HEK293 (cell line): ENCODE measurements at regions not wholly inside any gene's neighbourhood (a gene's known extent, or its start where the extent isn't known, plus 50 kb on each side); places are given as distances from the start of the nearest gene placed in this dataset.

Experiments
- CTCF ChIA-PET: fragments of 350-600 bp; formaldehyde crosslinking; extraction: SDS; loops from one replicate; lab custom pipeline; 2021; ENCODE audit warnings: antibody characterized with exemption; lab: Yijun Ruan, JAX
- POLR2A ChIA-PET: fragments of 300-600 bp; formaldehyde crosslinking; extraction: SDS; loops from one replicate; lab custom pipeline; 2020; ENCODE audit warnings: antibody characterized with exemption, inconsistent platforms; lab: Yijun Ruan, JAX
- H3K27ac ChIP-seq: fragments of 200-500 bp; sonication (Bioruptor generic); 2 replicates; pipeline ENCODE4 v1.5.1; 2014; ENCODE audit warnings: low read depth, low read length, control low read depth, inconsistent platforms; ENCODE audit errors: extremely low read depth
- H3K36me3 ChIP-seq, 2 experiments: fragments of 200-500 bp in 1 of 2; sonication (Bioruptor generic) in 1 of 2; 1 replicate in 1 of 2; 2 replicates in 1 of 2; pipeline ENCODE4 v1.5.1; 2014 to 2017; ENCODE audit warnings: inconsistent platforms in 2 of 2, low read length in 2 of 2; ENCODE audit not compliant: control insufficient read depth in 2 of 2, insufficient read depth in 1 of 2
- H3K4me1 ChIP-seq: fragments of 200-500 bp; sonication (Bioruptor generic); 2 replicates; pipeline ENCODE4 v1.5.1; 2014; ENCODE audit warnings: mild to moderate bottlenecking, low read length, inconsistent platforms; ENCODE audit not compliant: control insufficient read depth, insufficient read depth
- H3K4me3 ChIP-seq: 2 replicates; pipeline ENCODE4 v1.5.1; 2011; ENCODE audit warnings: low read depth, mild to moderate bottlenecking, control low read depth, low read length, moderate library complexity
- H3K9me3 ChIP-seq: fragments of 200-500 bp; sonication (Bioruptor generic); 2 replicates; pipeline ENCODE4 v1.5.1; 2014; ENCODE audit warnings: low read depth, low read length, inconsistent platforms; ENCODE audit not compliant: control insufficient read depth, insufficient read depth
- BCL11B ChIP-seq: fragments of 450-650 bp; formaldehyde crosslinking; IDR thresholded peaks from 2 replicates; pipeline ENCODE4 v1.5.1; 2016; ENCODE audit warnings: low read depth, missing biosample characterization, missing genetic modification characterization
- ELK4 ChIP-seq: IDR thresholded peaks from 2 replicates; pipeline ENCODE4 v1.6.1; 2011; ENCODE audit warnings: mild to moderate bottlenecking, low read depth, low read length, borderline replicate concordance
- GLI4 ChIP-seq: fragments of 450-650 bp; formaldehyde crosslinking; IDR thresholded peaks from 2 replicates; pipeline ENCODE4 v1.5.1; 2016; ENCODE audit warnings: missing biosample characterization, missing genetic modification characterization
- PRDM6 ChIP-seq: fragments of 450-650 bp; formaldehyde crosslinking; IDR thresholded peaks from 2 replicates; pipeline ENCODE4 v1.5.1; 2017; ENCODE audit warnings: missing biosample characterization, missing genetic modification characterization
- SP2 ChIP-seq: fragments of 450-650 bp; formaldehyde crosslinking; IDR thresholded peaks from 2 replicates; pipeline ENCODE4 v1.5.1; 2016; ENCODE audit warnings: missing biosample characterization, missing genetic modification characterization
- ZBTB6 ChIP-seq: fragments of 450-650 bp; formaldehyde crosslinking; IDR thresholded peaks from 2 replicates; pipeline ENCODE4 v1.5.1; 2017; ENCODE audit warnings: missing biosample characterization, missing genetic modification characterization
- ZBTB8A ChIP-seq: fragments of 450-650 bp; formaldehyde crosslinking; IDR thresholded peaks from 2 replicates; pipeline ENCODE4 v1.5.1; 2016; ENCODE audit warnings: missing biosample characterization, missing genetic modification characterization
- ZFHX2 ChIP-seq: fragments of 450-650 bp; formaldehyde crosslinking; conservative IDR thresholded peaks from 2 replicates; pipeline ENCODE4 v1.5.1; 2016; ENCODE audit warnings: missing biosample characterization, missing genetic modification characterization
- ZFP3 ChIP-seq: fragments of 450-650 bp; formaldehyde crosslinking; IDR thresholded peaks from 2 replicates; pipeline ENCODE4 v1.5.1; 2016; ENCODE audit warnings: low read depth, missing biosample characterization, missing genetic modification characterization
- ZFP69B ChIP-seq: fragments of 450-650 bp; formaldehyde crosslinking; IDR thresholded peaks from 2 replicates; pipeline ENCODE4 v1.5.1; 2016; ENCODE audit warnings: missing biosample characterization, missing genetic modification characterization
- ZNF133 ChIP-seq: fragments of 450-650 bp; formaldehyde crosslinking; IDR thresholded peaks from 2 replicates; pipeline ENCODE4 v1.5.1; 2016; ENCODE audit warnings: missing biosample characterization, missing genetic modification characterization
- ZNF138 ChIP-seq: fragments of 450-650 bp; formaldehyde crosslinking; IDR thresholded peaks from 2 replicates; pipeline ENCODE4 v1.5.1; 2016; ENCODE audit warnings: missing biosample characterization, missing genetic modification characterization, borderline replicate concordance
- ZNF184 ChIP-seq: fragments of 450-650 bp; IDR thresholded peaks from 2 replicates; pipeline ENCODE4 v1.5.1; 2018; ENCODE audit warnings: missing biosample characterization, mild to moderate bottlenecking, missing genetic modification characterization
- ZNF223 ChIP-seq: fragments of 450-650 bp; formaldehyde crosslinking; IDR thresholded peaks from 2 replicates; pipeline ENCODE4 v1.5.1; 2016; ENCODE audit warnings: missing biosample characterization, missing genetic modification characterization
- ZNF37A ChIP-seq: fragments of 450-650 bp; IDR thresholded peaks from 2 replicates; pipeline ENCODE4 v1.5.1; 2018; ENCODE audit warnings: missing biosample characterization, missing genetic modification characterization
- ZNF423 ChIP-seq: fragments of 450-650 bp; formaldehyde crosslinking; IDR thresholded peaks from 2 replicates; pipeline ENCODE4 v1.5.1; 2016; ENCODE audit warnings: missing biosample characterization, missing genetic modification characterization
- ZNF561 ChIP-seq: fragments of 450-650 bp; IDR thresholded peaks from 2 replicates; pipeline ENCODE4 v1.5.1; 2018; ENCODE audit warnings: missing biosample characterization, missing genetic modification characterization, borderline replicate concordance
- ZNF629 ChIP-seq: fragments of 450-650 bp; formaldehyde crosslinking; IDR thresholded peaks from 2 replicates; pipeline ENCODE4 v1.5.1; 2017; ENCODE audit warnings: missing biosample characterization, missing genetic modification characterization
- ZNF660 ChIP-seq: fragments of 450-650 bp; IDR thresholded peaks from 2 replicates; pipeline ENCODE4 v1.5.1; 2018; ENCODE audit warnings: missing biosample characterization, mild to moderate bottlenecking, missing genetic modification characterization

- ChIA-PET CTCF (no interaction called here), POLR2A (no interaction called here)
- H3K4me3 ChIP-seq = no peak overlapping the region
- H3K27ac ChIP-seq = no peak overlapping the region
- TF ChIP-seq ZNF133 (tag by site-specific recombination) = no peak
- no peak for TF ChIP-seq ZNF629 (tag by site-specific recombination)
- no peak for TF ChIP-seq ZNF184 (tag by site-specific recombination)
- no peak for TF ChIP-seq ZFP3
- TF ChIP-seq PRDM6 (tag by site-specific recombination) = no peak
- no peak for TF ChIP-seq ZNF561 (tag by site-specific recombination)
- no peak for TF ChIP-seq ZBTB8A (tag by site-specific recombination)
- TF ChIP-seq ZNF223 (tag by site-specific recombination) = no peak
- no peak for TF ChIP-seq ZFHX2 (tag by site-specific recombination)
- TF ChIP-seq ZBTB6 (tag by site-specific recombination) = no peak
- no peak for TF ChIP-seq GLI4 (tag by site-specific recombination)
- no peaks in the 10 kb centered on the region for H3K36me3 ChIP-seq
- no peaks in the 10 kb centered on the region for H3K9me3 ChIP-seq
- H3K4me1 ChIP-seq = no peaks in the 10 kb centered on the region
Observed at GRCh38 chr6:156068881-156069280, 613.2 kb upstream of the NOX3 start.

GRCh38 chr6:156065849-156066248 is 610.2 kb upstream of the NOX3 start:
- Histone ChIP-seq H3K4me3 (no peak overlapping the region), H3K27ac (no peak overlapping the region), H3K4me1 (no peaks in the 10 kb centered on the region), H3K36me3 (no peaks in the 10 kb centered on the region), H3K9me3 (no peaks in the 10 kb centered on the region)
- TF ChIP-seq ZNF138 (tag by site-specific recombination) (no peak), BCL11B (no peak), ZBTB8A (tag by site-specific recombination) (no peak), SP2 (tag by site-specific recombination) (no peak), ZNF660 (tag by site-specific recombination) (no peak), ZFP69B (tag by site-specific recombination) (no peak)
- ChIA-PET CTCF (no interaction called here), POLR2A (no interaction called here)

GRCh38 chr6:156062091-156062563 is 606.5 kb upstream of the NOX3 start:
- ChIA-PET CTCF (interaction anchor here (0.9 kb wide), 1 partner anchor 1066 kb away, joined by 3 read pairs; no protein-coding TSS in a partner anchor), POLR2A (no interaction called here)
- no peaks in the 10 kb centered on the region for H3K36me3 ChIP-seq
- H3K27ac ChIP-seq = no peak overlapping the region
- H3K4me1 ChIP-seq = no peaks in the 10 kb centered on the region
- H3K9me3 ChIP-seq = no peaks in the 10 kb centered on the region
- H3K4me3 ChIP-seq = no peak overlapping the region
- TF ChIP-seq ZNF660 (tag by site-specific recombination) (no peak), ELK4 (no peak), ZNF423 (tag by site-specific recombination) (no peak), ZNF37A (tag by site-specific recombination) (no peak)
- TF ChIP-seq, all 188 proteins: peak for 0
